GM18858 (cell line): ENCODE measurements at regions not wholly inside any gene's neighbourhood (a gene's known extent, or its start where the extent isn't known, plus 50 kb on each side); places are given as distances from the start of the nearest gene placed in this dataset.

Experiments used
- ATAC-seq: cut with Tn5 transposase; IDR thresholded peaks from one replicate; pipeline ENCODE4 v1.9.1; 2021; ENCODE audit not compliant: unreplicated experiment

DNA sequence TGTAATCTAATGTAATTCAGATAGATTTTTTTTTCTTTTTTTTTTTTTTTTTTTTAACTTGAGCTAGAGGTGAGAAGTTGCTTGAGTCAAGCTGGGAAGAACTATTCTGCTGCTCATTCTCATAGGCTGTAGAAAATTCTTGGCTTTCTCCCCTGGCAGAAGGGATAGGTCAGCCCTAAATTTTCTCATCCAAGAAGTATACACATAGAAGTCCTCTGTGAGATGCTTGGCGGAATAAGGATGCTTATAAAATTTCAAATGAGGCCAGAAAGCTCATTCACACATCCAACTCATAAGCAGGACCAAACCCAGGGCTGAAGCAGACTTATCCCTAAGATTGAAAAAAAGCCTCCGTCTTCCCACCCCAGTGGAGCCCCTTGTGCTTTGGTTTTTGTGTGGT is 572.5 kb downstream of the SQOR start:
- ATAC-seq, result no peak

DNA sequence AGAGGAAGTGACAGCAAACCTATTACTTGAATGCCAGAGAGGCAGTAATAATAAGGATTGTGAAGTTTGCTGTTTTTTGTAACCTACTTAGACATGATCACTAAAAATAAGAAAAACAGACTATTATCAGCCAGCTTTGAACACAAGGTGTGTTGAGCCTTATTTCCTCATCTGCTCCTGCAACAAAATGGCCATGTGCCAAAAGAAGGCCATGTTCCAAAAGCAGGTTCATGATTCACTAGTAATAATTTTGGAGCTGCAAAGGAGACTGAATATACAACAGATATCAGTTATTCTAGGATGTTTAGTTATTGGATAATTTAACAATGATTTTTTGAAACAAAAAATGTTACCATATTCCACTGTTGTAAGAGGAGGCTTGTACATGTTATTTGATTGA is 578.7 kb downstream of the SQOR start:
- ATAC-seq, result no peak

DNA sequence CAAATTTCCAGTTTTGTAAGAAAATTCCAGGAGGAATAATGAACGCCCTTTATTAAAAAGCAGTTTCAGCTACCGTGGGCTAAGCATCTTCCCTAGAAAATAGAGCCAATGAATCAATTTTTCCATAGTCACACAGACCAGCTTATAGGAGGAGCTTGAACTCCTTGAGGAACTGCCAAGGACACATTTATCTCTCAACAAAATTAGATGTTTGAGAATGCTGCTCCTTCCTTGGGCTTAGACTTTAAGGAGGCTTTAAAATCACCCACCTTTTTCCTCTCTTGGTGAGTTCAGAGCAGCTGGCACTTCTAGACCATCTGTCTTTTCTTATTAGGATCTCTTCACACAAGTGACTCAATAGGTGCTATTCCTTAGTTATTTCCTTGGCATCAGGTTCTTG is 588.0 kb downstream of the SQOR start:
- ATAC-seq, result no peak

DNA sequence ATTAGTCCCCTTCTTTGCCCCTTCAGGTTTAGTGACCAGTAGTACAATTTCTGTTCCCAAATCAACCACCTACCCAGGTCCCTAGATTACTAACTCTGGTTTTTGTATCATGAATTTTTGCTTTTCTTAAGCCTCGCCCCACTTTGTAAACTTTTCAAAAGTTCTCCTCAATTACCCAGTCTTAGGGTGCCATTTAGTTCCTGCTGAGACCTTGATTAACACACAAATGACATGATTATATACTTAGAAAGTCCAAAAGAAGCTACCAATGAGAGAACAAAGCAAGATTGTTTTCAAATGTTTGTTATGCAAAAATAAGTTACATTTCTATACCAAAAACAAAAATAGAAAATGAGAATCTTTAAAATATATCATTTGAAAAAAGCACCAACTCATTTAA is 594.4 kb downstream of the SQOR start:
- ATAC-seq, result no peak

DNA sequence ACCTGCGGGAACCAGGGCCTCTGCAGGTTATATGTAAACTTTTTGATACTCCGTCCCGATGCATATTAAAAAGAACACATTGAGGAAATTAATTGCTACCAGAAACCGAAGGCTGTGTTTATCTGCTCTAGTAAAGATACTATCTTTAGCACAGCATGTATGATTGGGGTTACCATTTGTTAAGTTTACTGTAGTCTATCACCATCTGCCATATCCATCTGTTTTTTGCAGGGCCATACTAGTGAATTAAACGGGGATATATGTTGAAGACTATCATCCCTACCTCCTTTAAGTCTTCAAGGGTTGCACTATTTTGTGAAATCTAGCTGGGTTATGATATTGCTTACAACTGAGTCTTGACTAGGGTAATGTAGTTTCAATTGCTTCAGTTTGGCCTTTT is 597.0 kb downstream of the SQOR start:
- no peak for ATAC-seq

DNA sequence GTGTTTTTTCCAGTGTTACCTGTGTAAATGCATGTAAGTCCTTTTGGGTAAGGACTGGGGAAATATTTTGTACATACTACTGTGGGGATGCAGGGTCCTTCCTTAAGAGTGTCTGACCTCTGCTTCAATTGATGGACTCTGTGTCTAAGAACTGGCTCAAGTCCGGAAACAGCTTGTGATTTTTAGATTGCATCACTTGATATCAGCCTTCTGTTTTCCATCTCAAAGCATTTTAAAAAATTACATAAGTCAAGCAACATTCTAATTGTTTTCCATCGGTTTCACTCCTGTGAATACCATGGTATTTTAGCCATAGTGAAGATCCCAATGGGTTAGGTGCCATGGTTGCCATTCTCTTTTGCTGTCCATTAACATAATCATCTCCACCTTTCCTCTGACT is 597.6 kb downstream of the SQOR start:
- ATAC-seq, result no peak

DNA sequence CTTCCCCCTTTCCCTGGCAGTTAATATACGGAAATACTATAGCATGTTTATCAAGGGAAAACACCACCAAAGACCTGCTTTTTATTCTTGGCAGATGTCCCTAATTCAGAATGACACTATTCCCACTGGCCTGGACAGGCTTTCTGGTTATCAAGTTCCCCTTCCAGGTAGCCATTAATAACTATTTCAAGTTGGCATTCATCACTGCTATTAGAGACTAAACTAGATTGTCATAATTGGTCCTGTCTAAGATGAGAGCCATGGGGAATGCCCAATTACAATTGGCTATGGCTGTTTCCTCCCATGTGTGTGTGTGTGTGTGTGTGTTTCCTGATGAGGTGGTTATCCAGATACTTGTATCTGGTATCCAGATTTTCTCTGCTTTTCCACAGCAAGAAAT is 608.1 kb downstream of the SQOR start:
- ATAC-seq, result no peak

DNA sequence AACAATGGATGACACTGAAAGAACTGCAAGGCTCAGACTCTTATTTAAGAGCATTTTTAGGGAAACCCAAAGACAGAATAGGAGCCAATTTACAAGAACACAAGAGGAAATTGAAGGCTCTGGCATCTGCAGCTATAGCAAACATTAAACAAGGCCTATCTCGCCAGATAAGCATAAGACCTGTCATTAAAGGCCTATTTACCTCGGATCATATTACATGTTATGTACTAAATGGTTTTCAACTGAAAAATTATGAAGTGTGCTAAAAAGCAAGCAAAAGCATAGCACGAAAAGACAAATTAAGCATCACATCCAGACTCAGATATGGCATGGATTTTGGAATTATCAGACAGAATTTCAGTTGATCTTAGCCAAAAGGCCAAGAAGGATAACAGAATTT is 617.1 kb downstream of the SQOR start:
- no peak for ATAC-seq

DNA sequence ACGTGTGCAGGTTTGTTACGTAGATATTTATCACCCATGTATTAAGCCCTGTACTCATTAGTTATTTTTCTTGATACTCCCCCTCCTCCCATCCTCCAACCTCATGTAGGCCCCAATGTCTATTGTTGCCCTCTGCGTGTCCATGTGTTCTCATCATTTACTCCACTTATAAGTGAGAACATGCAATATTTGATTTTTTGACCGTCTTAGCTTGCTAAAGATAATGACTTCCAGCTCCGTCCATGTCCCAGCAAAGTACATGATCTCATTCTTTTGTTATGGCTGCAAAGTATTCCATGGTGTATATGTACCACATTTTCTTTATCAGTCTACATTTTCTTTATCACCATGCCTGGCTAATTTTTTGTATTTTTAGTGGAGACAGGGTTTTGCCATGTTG is 623.2 kb downstream of the SQOR start:
- ATAC-seq, result no peak

DNA sequence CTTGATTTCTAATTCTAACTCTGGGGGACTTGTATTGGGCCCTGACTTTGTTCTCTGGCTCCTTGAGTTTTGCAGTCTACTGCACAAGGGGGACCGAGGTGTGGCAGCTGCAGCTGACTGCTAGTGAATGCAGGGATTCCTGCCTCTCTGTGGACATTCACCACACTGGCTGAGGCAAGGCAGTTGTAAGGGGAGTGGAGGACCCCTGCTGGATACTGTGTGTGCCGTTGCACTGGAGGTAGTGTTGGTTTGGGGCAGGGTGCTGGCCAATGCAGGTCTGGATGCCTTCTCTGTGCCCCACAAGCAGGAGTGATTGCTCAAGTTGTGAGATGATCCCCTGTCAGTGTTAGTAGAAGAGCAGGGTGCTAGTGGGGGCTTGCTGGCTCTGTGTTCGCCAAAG is 626.1 kb downstream of the SQOR start:
- ATAC-seq, result no peak

DNA sequence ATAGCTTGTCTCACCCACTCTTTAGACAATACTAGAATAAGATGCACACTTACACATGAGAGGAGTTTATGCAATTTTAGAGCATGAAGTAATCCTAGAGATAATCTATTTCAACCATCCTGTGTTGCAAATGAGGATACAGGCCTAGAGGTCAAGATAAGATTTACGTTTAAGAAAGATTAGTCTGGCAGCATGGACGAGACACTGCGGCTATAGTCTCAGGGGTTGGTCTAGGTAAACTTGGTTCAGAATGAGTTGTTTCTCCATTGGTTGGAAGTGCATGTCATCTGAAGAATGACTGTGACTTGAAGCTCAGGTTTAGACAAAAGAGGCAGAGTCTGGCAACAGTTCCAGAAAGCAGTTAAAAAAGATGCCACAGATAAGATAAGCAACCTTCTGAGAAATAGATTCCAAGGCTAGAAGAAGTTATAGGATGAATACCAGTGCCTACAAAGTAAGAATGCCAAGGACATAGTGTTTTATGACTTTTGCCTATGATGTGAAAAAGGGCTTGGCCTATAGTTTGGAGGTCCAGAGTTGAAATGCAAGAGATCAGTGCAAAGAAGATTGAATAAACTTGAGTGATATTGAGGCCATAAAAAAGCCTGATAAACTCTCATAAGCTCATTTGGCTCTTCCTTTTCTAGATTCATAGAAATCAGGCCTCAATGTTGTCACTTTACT is 631.0 kb downstream of the SQOR start:
- ATAC-seq, result no peak

DNA sequence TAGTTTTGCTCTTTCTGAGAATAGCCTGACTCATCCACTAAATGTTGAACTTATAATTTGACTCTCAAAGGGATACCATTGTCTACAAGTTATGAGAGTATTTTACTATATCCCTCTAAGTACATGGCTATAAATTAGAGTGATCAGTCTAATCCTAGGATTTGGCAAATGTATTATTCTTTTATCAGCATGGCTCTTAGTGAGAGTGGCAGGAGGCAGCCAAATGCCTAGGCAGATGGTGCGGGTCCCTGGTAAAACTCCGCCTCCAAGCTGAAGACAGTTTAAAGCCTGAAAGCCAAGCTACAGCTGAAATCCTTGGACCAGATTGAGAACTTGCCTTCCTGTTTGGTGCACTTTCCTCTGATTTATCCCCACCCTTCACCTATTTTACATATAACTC is 631.8 kb downstream of the SQOR start:
- no peak for ATAC-seq

DNA sequence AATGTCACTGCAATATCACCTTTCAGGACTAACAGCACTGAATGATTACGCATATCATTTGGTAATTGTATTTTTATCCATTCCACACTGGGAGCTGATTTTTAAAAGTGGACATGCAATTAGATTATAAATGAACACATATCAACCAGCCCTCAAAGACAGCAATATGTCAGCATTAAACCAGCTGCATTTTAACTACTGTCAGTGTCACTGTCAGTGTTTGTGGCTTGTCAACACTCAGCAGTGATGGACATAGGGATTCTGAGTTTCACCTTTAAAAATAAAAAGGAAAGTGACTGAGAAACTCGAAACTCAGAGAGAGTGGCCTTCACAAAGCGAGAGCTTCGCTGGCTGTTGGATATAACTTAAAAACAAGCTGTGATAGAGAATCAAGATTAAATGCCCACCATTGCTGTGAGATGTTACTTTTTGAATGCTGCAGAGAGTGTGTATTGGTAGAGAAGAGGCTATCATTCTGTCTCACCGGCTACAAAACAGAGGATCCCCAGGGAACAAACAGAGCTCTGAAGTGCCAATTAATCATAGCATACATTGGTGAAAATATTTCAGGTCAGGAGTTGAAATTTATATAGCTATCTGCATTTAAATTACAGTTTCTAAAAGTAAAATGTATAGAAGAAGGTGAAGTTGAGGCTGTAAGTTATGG is 635.8 kb downstream of the SQOR start:
- ATAC-seq, result no peak

DNA sequence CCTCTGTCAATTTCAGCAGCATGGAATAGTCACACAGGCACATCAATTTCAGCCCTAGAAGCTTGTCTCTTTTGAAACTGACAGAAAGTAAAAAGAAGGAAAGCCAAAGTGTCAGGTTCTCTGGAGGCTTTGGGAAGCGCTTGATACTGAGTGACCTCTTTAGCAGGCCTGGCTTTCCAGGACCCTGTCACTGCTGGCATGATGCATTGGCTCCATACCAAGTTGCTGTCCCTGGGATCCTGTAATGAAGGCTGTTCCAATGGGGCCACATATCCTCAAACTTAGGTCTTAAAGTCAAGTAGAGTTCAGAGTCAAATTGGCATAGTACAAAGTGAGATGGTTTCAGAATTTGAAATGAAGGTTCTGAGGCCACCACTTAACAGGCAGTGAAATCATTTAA is 640.9 kb downstream of the SQOR start:
- no peak for ATAC-seq

DNA sequence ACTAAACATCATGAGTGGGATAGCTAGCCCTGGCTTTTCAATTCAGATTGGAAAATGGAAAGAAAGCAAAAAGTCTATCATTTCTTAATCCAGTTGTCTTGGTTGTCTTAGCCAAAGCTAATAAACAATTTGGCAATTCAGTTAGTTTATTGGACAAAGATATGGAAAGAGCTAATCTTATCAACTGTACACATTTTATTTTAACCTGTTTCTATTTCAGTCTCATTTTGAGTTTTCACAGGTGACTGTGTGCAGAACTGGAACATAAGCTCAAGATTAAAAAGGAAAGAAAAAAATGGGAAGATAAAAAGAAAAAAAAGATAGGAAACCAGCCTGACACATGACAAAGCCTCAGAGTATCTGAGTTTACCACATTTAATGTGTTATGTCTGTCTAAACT is 642.6 kb downstream of the SQOR start:
- ATAC-seq, result no peak

DNA sequence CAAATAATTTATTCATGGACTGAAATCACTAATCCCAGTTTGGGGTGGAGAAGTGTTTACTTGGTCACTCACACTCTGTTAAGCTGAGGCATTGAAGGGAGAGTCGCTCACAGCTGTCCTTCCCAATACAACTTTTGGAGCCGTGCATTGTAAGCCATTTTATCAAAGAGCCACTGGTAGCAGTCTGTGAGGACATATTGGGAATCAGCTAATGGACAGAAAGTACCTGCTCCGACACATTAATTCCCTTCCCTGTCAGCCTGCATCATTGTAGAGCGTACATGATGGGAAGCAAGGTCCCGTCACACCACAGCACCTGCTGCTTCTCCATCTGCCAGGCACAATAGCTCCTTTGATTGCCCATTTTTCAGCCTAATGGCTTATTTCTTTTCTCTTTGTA is 643.2 kb downstream of the SQOR start:
- ATAC-seq, result no peak

DNA sequence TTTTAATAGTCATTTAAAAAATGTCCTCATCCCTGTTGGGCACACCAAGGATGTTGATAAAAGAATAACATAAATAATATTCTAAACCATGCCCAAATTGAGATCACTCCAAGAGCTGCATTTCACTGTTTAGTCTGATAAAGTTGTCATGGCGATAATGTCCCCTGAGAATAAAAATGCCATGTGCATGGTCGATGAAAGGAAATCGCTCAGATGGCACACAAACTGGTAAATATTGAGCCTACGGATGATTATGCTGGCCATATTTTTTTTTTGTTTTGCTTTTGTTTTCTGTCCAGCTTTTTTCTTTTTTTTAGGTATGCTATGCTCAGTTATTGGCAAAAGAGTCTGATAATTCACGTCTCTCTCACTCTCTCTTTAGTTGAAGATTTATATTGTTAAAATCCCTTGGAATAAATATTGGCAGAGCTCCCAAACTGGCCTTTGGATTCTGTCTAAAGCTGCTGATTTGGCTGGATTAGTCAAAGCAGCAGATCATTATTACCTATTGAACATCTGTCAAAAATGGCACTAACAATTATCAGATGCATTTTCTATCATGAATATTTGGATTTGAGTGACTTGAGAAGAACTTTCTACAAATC is 643.8 kb downstream of the SQOR start:
- ATAC-seq, result no peak

DNA sequence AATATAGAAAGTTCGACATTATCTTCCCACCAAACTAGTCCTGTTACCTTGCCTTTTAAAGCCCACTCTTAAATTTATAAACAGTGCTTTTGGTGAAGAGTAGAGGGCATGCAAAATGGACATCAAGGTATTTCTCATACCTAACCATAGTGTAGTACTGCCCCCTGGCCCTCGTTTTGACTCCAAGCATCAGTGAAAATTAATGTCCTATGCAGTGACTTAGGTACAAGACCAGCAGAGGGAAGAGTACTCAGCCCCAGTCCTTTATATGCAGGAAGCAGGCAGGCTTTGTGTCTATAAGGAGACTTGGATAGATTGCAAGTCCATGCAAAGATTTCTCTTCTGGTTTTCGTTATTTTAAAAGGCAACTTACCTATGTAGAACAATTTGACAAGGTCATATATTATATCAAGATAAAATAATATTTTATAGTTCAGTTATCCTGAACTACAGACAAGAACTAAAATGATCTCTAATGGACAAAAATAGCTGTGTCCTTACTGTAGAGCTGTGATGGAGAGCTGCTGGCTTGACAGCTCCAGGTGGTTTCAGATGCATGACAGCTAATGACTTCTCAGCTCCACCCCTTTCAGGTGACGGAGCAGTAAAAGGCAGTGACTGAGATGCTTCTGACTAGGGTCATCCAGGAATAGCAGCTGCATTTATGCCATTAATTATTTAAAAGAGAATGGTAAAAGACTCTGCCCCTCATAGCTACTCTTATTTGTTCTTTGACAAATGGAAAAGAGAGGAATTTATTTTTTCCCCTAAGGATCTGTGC is 646.1 kb downstream of the SQOR start:
- no peak for ATAC-seq

DNA sequence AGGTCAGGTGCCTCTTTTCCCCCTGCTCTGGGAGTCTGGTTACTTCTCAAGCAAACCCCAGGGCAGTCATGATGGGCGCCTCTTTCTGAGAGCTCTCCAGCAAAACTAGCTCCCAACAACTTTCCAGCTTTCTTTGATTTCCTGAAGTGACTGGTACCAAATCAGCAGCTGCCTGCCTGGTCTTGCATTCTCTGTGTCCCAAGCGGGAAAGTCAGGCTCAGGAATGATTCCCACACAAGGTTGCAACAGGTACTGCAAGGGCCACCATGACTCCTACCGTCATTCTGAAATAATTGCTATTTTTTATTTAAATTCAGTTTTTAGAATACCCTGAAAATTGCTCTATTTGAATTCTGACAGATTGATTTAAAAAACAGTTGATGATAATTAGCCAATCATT is 658.7 kb downstream of the SQOR start:
- no peak for ATAC-seq

DNA sequence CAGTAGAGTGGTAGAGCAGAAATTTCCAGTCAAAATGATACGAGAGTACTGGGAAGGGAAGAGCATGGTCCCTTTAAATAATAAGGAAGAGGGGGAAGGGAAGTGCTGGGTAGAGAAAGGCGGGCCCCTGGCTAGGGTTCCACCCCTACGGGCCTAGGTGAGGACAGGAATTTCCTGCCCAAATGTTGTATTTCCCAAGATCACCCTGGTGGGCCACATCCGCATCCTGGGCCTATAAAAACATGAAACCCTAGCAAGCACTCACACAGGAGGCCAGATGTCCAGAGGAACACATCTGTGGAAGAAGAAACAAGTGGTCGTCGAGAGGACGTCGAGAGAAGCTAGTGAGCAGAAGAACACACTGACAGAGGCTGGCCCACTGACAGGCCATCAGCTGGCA is 661.2 kb downstream of the SQOR start:
- no peak for ATAC-seq

DNA sequence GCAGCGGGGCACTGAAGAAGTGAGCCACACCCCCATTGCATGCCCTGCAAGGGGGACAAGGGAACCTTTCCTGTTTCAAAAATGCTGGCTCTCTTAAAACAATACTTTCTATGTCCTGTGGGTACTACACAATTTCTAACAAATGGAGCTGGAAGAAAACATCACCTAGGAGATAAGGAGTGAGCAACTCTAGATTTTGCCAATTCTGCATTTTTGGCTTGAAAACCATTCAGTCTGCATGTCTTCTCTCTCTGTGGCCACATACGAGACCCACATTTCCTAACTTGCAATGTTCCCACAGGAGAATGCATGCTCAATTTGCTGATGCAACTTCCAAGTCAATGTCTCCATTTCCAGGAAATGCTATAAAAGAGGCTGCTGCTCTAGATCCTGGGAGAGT is 662.0 kb downstream of the SQOR start:
- ATAC-seq, result no peak

DNA sequence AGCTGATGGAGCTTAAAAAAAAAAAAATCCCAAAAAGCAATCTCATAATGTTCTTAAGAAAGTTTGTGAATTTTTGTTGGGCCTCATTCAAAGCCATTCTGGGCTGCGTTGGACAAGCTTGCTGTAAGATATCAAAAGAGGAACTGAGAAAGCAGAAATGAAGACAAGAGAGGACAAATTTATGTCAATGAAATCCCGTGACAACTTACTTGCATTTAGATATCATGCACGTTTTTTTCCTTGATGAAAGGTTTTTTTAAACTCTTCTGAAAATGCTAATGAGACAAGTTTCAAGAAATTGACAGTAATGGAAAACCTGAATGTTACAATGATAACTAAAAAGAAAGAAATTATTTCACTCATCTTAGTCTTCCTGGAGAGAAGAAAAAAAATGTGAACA is 662.9 kb downstream of the SQOR start:
- peak; percentile 85 for ATAC-seq
